ENCODE measurements at regions not wholly inside any gene's neighbourhood (a gene's known extent, or its start where the extent isn't known, plus 50 kb on each side); places are given as distances from the start of the nearest gene placed in this dataset.

GRCh38 chr6:164016056-164016455, 601.5 kb downstream of the QKI start:
- no TSS peak for BruUV-seq (replicated peaks)
- no peaks in the 10 kb centered on the region for H3K36me3 Mint-ChIP-seq (ENCODE audit: insufficient read depth, unreplicated experiment)
- H3K27me3 Mint-ChIP-seq (ENCODE audit: insufficient read depth, unreplicated experiment): no peaks in the 10 kb centered on the region
- no peak for TF ChIP-seq CTCF (IDR thresholded peaks at IDR 0.05; ENCODE audit: unreplicated experiment)
- intact Hi-C loops (cut with micrococcal nuclease): no loop called here
- no peak overlapping the region for H3K4me3 Mint-ChIP-seq (ENCODE audit: unreplicated experiment)
- no peak overlapping the region for H3K27ac Mint-ChIP-seq (ENCODE audit: low read depth, unreplicated experiment)
- H3K4me1 Mint-ChIP-seq (ENCODE audit: insufficient read depth, unreplicated experiment): no peaks in the 10 kb centered on the region
- ChIA-PET CTCF (no interaction called here), POLR2A (no interaction called here)
- H3K9me3 Mint-ChIP-seq (ENCODE audit: unreplicated experiment): no peaks in the 10 kb centered on the region
- DNase-seq (ENCODE audit: unreplicated experiment): no peak

DNA sequence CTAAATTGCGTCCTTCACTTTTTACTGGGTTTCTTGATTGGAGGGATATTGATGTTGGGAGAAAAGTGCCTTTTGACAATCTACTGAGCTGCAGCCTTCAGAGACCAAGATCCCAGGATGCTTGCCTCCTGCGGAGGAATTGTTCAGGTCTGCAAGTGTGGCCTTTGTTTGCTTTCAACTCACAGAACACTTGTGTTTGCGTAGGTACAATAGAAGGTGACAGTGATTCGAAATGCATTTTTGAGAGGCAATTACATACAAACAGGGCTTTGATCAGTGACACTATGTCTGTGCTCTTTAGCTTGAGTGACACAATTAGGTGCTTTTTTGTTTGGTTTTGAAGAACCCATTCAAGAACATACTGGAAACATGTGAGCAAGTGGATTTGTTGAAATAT, 600.6 kb downstream of the QKI start:
- Mint-ChIP-seq H3K36me3 (ENCODE audit: insufficient read depth, unreplicated experiment) (no peaks in the 10 kb centered on the region), H3K4me3 (ENCODE audit: unreplicated experiment) (no peak overlapping the region), H3K4me1 (ENCODE audit: insufficient read depth, unreplicated experiment) (no peaks in the 10 kb centered on the region), H3K27ac (ENCODE audit: low read depth, unreplicated experiment) (no peak overlapping the region), H3K27me3 (ENCODE audit: insufficient read depth, unreplicated experiment) (no peaks in the 10 kb centered on the region), H3K9me3 (ENCODE audit: unreplicated experiment) (no peaks in the 10 kb centered on the region)
- CTCF ChIA-PET: no interaction called here
- BruUV-seq (replicated peaks): no TSS peak
- no peak for TF ChIP-seq CTCF (IDR thresholded peaks at IDR 0.05; ENCODE audit: unreplicated experiment)
- intact Hi-C loops (cut with micrococcal nuclease): no loop called here
- no peak for DNase-seq (ENCODE audit: unreplicated experiment)
- POLR2A ChIA-PET: no interaction called here

- Mint-ChIP-seq H3K27me3 (ENCODE audit: insufficient read depth, unreplicated experiment) (no peaks in the 10 kb centered on the region), H3K9me3 (ENCODE audit: unreplicated experiment) (no peaks in the 10 kb centered on the region), H3K36me3 (ENCODE audit: insufficient read depth, unreplicated experiment) (no peaks in the 10 kb centered on the region), H3K4me3 (ENCODE audit: unreplicated experiment) (no peak overlapping the region), H3K27ac (ENCODE audit: low read depth, unreplicated experiment) (no peak overlapping the region), H3K4me1 (ENCODE audit: insufficient read depth, unreplicated experiment) (no peaks in the 10 kb centered on the region)
- CTCF ChIA-PET: no interaction called here
- intact Hi-C loops (cut with micrococcal nuclease): no loop called here
- DNase-seq (ENCODE audit: unreplicated experiment): no peak
- POLR2A ChIA-PET: no interaction called here
- no TSS peak for BruUV-seq (replicated peaks)
- no peak for TF ChIP-seq CTCF (IDR thresholded peaks at IDR 0.05; ENCODE audit: unreplicated experiment)
Measured at GRCh38 chr6:164014346-164015087, 600.0 kb downstream of the QKI start.

DNA sequence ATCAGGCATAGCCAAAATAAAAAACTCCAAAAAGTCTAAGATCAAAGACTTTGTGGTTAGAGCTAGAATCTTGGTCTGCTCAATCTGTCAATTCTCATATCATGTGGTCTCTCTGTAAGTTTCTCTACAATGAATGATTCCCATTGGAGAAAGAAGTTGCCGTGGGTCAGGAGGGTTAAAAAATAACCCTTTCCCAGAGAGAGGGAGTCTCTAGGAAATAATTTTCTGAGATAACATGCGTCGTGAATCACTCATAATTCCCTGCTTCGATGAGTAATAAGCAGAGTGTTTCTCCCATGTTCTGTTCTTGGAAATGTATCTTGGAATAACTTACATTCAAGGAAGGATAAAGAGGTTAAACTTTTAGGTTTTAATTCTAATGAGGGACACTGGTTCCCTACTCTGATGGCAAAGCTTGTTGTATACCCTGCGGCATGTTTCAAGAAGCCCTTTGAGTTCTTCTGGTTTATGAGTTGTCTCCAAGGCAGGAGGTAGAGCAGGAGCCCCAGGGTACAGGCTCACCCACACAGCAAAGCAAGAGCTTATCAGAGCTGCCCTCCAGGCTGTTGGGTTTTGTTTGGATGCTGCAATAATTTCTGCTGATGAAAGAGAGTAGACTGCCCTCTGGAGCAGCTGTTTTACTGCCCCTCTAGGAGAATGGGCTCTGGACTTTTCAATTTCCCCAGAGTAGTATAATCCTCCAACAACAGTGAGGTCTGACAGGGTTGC, 599.1 kb downstream of the QKI start:
- H3K36me3 Mint-ChIP-seq (ENCODE audit: insufficient read depth, unreplicated experiment): no peaks in the 10 kb centered on the region
- intact Hi-C loops (cut with micrococcal nuclease): no loop called here

More for the DNA sequence above, 599.1 kb downstream of the QKI start:
- no peaks in the 10 kb centered on the region for H3K9me3 Mint-ChIP-seq (ENCODE audit: unreplicated experiment)
- no peak overlapping the region for H3K4me3 Mint-ChIP-seq (ENCODE audit: unreplicated experiment)
- ChIA-PET CTCF (interaction anchor here (0.7 kb wide), 1 partner anchor 91 kb away, joined by 3 read pairs; no protein-coding TSS in a partner anchor), POLR2A (no interaction called here)
- BruUV-seq (replicated peaks): no TSS peak
- no peak for TF ChIP-seq CTCF (IDR thresholded peaks at IDR 0.05; ENCODE audit: unreplicated experiment)
- no peaks in the 10 kb centered on the region for H3K27me3 Mint-ChIP-seq (ENCODE audit: insufficient read depth, unreplicated experiment)
- H3K27ac Mint-ChIP-seq (ENCODE audit: low read depth, unreplicated experiment): no peak overlapping the region
- peak; percentile 2 for DNase-seq (ENCODE audit: unreplicated experiment)
- no peaks in the 10 kb centered on the region for H3K4me1 Mint-ChIP-seq (ENCODE audit: insufficient read depth, unreplicated experiment)
